ENCODE measurements at regions not wholly inside any gene's neighbourhood (a gene's known extent, or its start where the extent isn't known, plus 50 kb on each side); places are given as distances from the start of the nearest gene placed in this dataset.

DNA sequence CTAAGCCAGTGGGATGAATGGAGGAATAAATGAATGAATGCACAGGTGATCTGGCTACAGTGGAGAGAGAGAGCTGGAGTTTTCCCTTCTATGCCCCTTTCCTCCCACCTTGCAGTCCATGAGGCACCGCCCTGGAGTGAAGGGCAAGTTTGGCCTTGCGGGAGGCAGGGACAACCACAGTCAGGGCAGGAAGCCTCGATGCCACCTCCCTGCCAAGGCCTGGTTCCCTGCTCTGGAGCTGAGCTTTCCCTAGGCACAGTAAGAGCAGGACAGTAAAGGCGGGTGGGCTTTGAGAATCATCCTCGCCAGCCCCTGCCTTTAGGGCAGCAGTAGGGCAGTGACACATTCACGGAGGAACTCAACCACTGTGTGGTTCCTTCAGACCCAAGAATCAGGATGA, 72.6 kb downstream of the RBFOX3 start:
- DNase-seq = no peak

DNA sequence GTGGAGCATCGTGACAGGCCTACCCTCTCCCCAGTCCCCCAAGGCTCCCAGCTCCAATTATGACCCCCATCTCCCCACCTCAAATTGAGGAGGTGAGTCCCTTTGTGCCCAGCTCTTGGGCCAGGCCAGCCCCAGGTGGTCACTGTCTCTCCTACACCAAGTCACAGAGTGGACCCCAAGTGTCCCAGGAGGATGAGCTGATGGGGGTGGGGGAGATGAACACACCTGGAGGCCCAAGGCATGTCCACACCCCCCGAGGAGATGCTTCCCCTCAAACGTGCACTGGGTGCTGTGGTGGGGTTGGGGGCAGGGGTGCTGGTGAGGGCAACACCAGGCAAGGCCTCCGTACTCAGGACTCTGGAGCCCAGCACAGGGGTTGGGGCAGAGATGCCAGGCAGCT, 73.2 kb downstream of the RBFOX3 start:
- no peak for DNase-seq

DNA sequence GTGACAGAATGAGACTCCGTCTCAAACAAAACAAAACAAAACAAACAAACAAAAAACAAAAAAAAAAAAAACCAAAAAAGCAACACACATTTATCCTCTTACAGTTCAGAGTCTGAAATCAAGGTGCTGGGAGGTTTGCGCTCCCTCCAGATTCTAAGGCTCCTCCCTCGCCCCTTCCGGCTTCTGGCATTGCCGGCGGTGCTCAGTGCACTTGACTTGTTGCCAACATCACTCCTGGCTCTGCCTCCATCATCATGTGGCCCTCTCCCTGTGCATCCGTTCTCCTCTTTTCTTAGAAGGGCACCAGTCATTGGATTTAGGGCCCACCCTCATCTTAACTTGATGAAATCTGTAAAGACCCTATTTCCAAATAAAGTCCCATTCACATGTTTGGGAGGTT, 73.8 kb downstream of the RBFOX3 start:
- DNase-seq = no peak

DNA sequence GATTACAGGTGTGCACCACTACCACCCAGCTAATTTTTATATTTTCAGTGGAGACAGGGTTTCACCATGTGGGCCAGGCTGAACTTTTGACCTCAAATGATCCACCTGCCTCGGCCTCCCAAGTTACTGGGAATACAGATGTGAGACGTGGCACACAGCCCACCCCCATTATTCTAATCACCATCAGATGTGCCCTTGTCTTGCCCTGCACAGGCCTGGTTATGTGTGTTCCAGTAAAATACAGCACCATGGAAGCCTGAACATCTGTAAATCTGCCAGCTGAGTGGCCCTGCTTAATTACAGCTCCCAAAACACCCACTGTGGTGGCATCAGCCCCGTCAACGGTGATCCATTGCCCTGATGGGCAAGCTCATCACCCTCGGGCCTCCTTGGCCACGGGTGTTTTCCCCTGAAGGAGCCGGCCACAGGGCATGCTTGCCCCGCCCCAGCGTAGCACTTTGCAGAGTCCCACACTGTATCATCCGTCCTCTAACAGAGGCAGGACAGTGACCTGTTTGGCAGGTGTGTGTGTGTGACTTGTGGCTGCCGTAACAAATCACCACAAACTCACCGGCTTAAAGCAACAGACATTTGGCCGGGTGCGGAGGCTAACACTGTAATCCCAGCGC, 74.5 kb downstream of the RBFOX3 start:
- no peak for DNase-seq

DNA sequence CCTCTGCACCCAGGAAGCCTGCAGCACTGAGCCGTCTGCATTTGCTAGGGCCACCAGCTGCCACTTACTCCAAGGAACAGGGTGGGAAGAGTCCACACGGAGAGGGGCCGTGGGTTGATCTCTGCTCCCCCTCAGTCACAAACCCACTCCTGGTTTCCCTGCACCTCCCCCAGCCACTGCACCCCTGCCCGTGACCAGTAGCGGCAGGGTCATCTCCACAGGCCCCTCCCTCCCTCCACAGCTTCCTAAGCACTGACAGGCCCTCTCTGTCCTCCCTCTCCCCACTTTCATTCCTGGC, 75.2 kb downstream of the RBFOX3 start:
- no peak for DNase-seq

DNA sequence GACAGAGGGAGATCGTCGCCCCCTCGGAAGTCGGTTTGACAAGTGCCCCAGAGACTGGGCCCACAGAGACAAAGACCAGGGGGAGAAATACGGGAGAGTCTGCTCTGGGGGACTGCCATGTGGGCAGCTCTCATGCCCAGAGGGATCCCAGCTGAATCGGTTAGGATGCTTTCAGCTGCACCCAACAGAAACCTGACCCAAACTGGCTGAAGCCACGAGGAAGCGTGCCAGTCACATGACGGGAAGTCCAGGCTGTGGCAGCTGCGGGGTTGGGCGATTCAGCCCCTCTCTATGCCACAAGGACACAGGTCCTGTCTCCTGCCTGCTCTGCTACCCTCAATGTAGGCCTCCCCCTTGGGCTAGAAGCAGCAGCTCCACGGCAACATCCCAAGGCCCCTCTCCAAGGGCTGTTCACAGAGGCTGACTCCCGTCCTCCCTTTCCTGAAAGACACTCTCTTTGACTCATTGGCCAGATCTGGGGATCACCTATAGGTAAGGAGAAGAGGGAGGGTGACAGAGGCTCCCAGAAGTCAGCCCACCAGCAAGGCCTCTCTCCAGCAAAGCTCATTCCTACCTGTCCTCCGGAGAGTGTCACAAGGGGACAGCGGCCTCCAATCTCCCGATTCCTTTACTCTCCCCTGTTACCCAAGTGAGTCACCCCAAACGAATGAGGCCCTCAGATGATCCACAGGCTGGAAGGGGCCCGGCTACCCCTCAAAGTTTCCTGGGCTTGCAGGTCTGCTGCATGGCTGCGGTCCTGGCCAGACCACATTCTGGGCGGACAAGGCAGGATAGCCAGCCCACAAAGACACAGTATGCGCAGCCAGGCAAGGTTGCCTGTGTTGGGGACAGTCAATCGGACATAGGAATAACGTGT, 75.8 kb downstream of the RBFOX3 start:
- DNase-seq = no peak

DNA sequence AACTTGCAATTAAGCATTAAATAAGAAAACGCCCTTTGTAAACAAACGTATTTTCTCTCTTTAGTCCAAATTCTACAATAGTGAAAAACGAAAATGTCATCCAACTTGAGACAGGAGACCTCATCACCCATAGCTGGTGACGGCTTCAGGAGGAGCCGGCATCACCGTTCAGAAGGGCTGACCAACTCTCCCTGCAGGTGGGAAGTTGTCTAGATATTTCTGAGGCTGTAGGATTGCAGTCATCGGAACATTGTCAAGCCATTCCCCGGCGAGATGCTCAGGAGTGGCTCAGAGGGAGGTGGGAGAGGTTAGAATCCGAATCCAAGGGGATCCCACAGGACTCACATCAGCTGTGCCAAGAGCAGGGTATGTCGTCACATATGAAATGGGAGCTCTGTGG, 76.7 kb downstream of the RBFOX3 start:
- DNase-seq = no peak

DNA sequence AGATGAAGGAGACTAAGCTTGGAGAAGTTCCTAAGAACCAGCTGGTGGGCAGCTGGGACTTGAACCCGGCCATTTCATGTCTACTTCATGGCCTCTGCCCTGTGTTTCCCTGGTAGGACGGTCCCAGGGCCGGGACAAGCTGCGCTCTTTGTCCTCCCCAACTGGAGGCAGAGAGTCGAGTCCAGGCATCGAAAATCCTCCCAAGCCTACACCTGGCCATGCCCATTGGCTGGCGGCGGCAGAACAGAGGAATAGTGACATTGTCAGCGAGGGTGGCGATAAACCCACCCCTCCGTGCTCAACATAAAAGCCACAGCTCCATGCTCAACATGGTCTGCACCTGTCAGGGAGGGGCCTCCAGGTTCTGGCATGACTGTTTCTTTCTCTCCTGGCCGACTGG, 77.7 kb downstream of the RBFOX3 start:
- no peak for DNase-seq

DNA sequence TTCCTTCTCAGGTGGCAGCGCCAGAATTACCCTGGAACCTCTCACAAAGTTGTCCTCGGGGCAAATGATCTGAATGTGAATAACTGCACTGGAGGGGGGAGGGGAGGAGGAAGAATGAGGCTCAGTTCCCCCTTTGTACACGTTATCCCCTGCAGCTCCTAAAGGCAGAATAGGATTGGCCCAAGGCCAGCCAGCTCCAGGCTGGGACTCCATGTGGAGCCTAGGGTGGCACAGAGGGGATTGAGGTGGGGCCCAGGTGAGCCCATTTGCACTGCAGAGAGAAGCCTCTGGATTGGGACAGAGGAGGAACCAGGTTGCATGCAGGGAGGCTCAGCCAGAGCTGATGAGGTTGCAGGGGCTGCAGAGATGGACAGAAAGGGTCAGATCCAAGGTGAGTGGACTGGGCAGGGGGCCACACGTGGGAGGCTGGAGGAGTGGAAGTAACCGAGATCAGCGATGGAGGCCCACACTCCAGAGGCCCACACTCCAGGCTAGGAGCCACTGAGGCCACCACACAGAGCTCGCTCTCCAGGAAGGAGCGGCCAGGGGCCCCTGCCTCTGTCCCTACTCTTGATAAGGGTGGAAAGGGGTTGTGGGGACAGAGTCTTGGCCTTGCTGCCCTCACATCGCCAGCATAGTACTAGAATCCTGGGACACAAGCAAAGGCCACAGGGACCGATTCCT, 78.6 kb downstream of the RBFOX3 start:
- DNase-seq = no peak

DNA sequence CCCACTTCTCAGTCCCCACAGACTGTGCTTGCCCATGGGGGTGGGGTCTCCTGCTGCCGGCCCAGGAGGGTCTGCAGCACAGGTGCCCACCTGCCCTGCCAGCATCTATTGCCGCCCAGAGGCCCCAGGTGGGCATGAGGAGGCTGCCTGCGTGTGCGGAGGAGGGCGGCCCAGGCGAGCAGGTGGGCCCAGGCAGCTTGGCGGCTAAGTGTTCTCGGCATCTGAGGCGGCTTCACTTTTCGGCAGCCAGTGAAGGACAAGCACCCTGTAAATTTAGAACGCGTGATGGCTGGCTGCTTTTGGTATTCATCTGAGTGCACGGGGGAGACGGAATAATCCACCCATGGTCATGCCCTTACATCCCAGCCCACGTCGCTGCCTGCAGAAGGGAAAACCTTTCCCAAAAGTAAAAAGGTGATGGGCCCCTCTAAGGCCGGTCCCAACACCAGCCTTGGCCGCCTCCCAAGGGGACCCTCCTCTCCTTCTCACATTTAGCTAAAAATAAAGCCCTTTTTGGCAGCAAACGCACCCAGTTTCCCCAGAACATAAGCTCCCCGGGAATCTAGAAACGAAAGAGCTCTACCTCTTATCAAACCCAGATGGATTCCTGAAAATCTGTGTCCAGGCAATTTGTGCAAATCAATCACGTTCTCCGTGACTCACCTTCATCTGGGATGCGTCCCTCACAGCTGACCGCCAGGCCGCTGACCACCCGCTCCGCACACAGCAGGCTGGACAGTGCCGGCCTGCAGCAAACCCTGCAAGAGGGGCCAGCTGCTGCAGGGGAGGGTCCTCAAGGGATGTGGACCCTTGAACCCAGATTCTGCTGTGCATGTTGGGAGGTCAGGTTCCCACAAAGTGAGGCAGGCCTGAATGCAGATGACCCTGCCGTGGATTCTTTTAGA, 79.4 kb downstream of the RBFOX3 start:
- DNase-seq = no peak

DNA sequence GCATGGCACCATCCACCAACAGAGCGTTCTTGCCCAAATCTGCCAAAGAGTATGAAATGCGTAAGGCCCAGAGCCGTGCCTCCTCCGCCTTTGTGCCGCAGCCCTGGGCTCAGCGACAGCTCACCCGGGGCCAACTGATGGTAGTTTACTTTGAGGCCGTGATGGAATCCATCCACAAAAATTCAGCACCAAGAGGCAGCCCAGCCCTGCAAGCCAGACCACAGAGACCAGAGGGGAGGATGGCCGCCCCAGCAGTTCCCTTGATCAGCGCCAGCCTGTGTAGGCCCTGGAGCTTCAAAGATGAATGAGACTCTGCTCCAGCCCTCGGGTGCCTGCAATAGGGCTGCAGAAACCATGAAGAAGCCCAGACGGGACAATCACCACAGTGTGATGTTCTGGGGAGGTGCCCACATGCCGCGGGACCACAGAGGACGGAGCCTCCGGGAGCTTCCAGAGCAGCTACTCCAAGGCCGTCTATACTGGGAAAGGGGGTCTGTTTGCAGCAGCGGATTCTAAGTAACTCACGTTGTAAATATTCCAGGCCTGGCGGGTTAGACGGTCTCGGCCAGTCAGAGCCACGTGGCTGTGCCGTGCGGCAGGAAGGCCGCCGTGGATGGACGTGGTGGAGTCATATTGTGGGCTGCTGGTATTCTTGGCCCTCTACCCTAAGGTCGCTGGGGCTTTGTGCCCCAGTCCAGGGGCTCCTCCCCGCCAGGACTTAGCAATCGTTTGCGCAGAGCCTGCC, 80.3 kb downstream of the RBFOX3 start:
- no peak for DNase-seq

DNA sequence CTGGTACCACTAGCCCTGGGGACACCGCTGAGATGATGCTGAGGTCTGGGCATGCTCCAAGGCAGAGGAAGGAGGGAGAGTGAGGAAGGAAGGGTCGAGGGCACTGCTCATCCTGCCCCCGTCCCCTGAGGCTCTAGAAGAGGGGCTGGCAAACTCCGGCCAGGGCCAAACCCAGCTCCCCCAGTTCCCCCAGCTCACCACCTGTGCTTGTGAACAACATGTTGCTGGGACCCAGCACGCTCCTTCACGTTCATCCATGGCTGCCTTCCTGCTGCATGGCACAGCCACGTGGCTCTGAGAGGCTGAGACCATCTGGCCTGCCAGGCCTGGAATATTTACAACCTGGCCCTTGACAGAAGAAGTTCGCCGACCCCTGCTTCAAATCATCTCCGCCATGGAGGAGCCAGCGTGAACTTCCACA, 81.2 kb downstream of the RBFOX3 start:
- no peak for DNase-seq

DNA sequence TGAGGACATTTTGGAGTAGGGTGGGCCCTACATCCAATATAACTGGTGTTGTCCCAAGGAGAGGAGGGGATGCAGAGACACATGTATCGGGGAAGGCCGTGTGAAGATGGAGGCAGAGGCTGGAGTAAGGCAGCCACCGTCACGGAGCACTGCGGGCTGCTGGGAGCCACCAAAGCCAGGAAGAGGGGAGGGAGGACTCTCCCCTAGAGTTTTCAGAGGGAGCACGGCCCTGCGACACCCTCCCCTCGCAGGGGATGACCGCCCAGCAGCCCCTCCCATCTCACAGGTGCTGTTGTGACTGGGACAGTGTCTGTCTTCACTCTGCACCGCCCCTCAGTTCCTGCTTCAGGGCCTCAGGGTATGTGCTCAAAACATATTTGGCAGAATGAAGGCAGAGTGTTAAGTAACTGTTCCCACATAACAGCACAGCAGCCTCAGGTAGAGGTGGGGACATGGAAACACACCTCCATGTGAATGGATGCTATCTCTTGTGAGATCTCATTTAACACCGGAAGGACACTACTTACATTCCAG, 82.2 kb downstream of the RBFOX3 start:
- no peak for DNase-seq

DNA sequence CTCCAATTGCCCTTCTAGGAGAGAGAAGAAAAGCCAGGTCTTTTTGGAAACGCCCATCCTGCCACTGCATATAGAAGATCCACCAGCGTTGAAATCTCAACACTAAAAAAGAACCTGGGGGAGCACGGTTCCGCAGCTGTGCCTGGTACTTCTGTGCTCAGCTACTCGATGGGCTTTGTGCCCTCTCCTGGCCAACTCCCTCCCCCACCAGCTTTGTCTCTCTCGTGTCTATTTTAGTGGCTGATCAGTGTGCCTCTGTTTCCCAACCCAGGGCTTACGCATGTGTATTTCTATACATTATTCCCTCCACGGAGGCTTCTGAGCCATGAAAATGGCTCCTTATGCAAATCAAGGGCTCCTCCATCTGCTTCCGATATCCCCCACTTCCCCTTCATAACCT, 83.5 kb downstream of the RBFOX3 start:
- DNase-seq = no peak

DNA sequence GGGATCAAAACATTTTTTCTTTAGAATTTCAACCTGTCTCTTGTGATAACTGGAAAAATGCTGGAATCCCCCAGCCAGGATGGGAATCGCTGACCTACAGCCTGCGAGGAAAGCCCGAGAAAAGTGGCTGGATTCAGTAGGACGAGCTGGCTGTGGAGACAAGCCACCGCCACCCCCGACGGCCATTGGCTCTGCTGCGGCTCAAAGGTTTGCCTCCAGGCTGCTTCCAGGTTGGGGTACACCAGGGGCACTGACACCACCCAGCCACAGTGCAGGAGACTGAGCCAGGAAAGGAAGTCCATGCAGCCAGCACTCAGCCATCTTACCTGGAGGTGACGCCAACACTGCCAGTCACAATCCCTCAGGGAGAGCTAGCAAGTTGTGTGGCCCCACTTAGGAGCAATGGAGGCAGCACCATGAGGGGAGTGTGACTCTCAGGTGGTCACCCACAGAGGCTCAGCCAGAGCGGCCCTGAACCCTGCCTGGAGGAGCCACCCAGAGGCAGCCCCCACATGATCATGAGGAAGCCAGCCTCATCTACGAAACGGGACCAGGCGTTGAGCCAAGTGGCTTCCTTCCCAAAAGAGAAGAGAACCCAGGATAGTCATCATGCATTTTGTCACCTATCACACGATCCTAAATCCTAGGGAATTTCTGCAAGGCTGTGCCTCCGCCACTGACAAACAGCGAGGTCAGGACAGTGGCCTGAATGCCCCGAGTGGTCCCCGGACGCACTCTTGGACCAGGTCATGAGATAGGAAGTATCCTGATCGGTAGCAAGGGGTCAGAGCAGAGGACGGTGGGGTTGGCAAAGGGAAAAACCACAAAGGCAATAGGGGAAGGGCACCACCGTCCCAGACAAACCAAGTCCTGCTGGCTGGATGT, 84.8 kb downstream of the RBFOX3 start:
- DNase-seq = no peak

DNA sequence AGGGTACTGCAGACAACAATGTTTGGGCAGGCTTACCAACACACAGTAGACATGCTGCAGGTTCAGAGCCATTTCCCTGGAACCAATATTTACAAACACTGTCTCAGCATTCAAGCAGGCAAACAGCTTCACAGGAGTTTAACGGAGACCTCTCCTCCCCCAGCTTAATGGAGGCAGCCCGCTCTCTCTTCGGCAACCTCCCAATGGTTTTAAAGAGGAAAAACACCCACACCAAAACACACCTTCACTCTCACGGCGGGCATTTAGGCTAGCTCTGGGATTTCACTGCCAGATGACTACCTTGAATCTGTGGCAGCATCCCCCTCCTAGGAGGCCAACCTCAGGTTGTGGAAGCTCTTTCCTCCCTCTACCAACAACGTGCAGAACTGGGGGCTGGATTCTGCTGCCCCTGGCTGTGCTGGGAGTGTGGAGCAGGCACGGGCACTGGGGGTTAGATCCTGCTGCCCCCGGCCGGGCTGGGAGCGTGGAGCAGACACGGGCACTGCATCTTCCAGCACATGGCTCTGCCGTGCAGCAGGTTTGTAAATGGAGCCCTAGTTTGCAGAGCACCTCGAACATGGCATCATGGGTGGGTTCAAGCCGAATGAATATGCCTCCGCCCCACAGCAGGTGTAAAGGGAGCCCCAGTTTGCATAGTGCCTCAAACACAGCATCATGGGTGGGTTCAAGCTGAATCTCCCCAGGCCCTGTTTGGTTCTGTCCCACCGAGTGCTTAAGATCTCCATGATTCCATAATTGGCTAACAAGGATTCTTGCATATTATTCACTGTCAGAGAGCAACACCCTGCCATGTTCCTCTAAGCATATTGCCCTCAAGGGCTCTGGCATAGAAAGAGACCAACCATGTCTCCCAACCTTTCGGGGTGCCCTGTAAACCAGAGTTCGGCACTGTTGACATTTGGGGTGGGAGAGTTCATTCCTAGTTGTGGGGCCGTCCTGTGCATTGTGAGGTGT, 86.4 kb downstream of the RBFOX3 start:
- DNase-seq = no peak

DNA sequence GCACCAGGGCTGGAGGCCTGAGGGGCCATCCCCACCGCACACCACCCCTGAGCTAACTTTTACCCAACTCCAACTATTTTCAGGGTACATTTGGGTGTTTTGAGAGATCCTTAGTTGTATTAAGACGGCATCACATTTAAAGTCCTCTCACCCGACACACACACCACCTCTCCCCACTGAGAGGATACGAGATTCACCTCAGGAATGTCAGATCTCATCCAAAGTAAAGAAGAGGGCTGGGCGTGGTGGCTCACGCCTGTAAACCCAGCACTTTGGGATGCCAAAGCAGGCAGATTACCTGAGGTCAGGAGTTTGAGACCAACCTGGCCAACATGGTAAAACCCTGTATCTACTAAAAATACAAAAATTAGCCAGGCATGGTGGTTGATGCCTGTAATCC, 88.4 kb downstream of the RBFOX3 start:
- DNase-seq = no peak

DNA sequence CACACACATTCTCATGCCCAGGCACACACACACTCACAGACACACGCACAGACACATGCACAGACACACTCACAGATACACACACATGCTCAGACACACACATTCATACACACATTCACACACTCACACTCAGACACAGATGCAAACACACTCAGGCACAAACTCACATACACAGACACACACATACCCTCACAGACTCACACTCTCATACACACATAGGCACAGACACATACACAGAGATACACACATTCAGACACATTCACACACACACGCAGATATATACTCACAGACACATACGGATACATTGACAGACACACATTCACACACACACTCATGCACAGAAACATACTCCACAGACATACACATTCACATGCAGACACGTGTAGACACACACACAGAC, 89.6 kb downstream of the RBFOX3 start:
- no peak for DNase-seq
